Fibroblast of the aortic adventitia (primary cell): ENCODE measurements at regions not wholly inside any gene's neighbourhood (a gene's known extent, or its start where the extent isn't known, plus 50 kb on each side); places are given as distances from the start of the nearest gene placed in this dataset.

Experiments used
- DNase-seq: peaks from one replicate; pipeline ENCODE4 v3.0.0-alpha.2; 2010; ENCODE audit warnings: low read depth
- H3K4me3 ChIP-seq: 2 replicates; pipeline ENCODE4 v1.5.1; 2011; ENCODE audit warnings: low read depth, mild to moderate bottlenecking, control low read depth, low read length, moderate library complexity
- CTCF ChIP-seq: IDR thresholded peaks from 2 replicates; pipeline ENCODE4 v1.5.1; 2011; ENCODE audit warnings: mild to moderate bottlenecking, low read length, control low read depth, inconsistent platforms; ENCODE audit not compliant: insufficient read depth

GRCh38 chr20:54321352-54322087 is 113.6 kb downstream of the PFDN4 start:
- TF ChIP-seq CTCF = no peak
- no peak overlapping the region for H3K4me3 ChIP-seq
- no peak for DNase-seq

- no peak overlapping the region for H3K4me3 ChIP-seq
- TF ChIP-seq CTCF = no peak
- DNase-seq = peak; percentile 38
These were observed 115.4 kb downstream of the PFDN4 start for GRCh38 chr20:54323227-54323734.

- DNase-seq = no peak
- H3K4me3 ChIP-seq = no peak overlapping the region
- TF ChIP-seq CTCF = no peak
These were observed 116.2 kb downstream of the PFDN4 start for GRCh38 chr20:54324041-54324440.

- no peak overlapping the region for H3K4me3 ChIP-seq
- no peak for TF ChIP-seq CTCF
- no peak for DNase-seq
These were observed 116.9 kb downstream of the PFDN4 start for GRCh38 chr20:54324652-54325285.

- H3K4me3 ChIP-seq = no peak overlapping the region
- DNase-seq = peak; percentile 62
- TF ChIP-seq CTCF = no peak
These were observed 127.4 kb downstream of the PFDN4 start for GRCh38 chr20:54335299-54335698.

- no peak overlapping the region for H3K4me3 ChIP-seq
- TF ChIP-seq CTCF = no peak
- DNase-seq = no peak
These were observed 129.3 kb downstream of the PFDN4 start for GRCh38 chr20:54337144-54337543.
